HG02571 (cell line): ENCODE measurements at regions not wholly inside any gene's neighbourhood (a gene's known extent, or its start where the extent isn't known, plus 50 kb on each side); places are given as distances from the start of the nearest gene placed in this dataset.

ENCODE experiments used
- ATAC-seq: cut with Tn5 transposase; IDR thresholded peaks from one replicate; pipeline ENCODE4 v1.9.1; 2021; ENCODE audit warnings: mild to moderate bottlenecking, moderate library complexity; ENCODE audit not compliant: unreplicated experiment

GRCh38 chr14:62626416-62626815 is 418.8 kb downstream of the KCNH5 start:
- no peak for ATAC-seq

- no peak for ATAC-seq
Measured at GRCh38 chr14:62629176-62629725, 416.0 kb downstream of the KCNH5 start.

- ATAC-seq, result no peak
Measured at GRCh38 chr14:62631176-62631575, 414.1 kb downstream of the KCNH5 start.

- ATAC-seq, result no peak
Measured at GRCh38 chr14:62632771-62633170, 412.5 kb downstream of the KCNH5 start.

GRCh38 chr14:62645649-62646048 is 399.6 kb downstream of the KCNH5 start:
- ATAC-seq, result no peak
